ENCODE measurements at regions not wholly inside any gene's neighbourhood (a gene's known extent, or its start where the extent isn't known, plus 50 kb on each side); places are given as distances from the start of the nearest gene placed in this dataset.

DNA sequence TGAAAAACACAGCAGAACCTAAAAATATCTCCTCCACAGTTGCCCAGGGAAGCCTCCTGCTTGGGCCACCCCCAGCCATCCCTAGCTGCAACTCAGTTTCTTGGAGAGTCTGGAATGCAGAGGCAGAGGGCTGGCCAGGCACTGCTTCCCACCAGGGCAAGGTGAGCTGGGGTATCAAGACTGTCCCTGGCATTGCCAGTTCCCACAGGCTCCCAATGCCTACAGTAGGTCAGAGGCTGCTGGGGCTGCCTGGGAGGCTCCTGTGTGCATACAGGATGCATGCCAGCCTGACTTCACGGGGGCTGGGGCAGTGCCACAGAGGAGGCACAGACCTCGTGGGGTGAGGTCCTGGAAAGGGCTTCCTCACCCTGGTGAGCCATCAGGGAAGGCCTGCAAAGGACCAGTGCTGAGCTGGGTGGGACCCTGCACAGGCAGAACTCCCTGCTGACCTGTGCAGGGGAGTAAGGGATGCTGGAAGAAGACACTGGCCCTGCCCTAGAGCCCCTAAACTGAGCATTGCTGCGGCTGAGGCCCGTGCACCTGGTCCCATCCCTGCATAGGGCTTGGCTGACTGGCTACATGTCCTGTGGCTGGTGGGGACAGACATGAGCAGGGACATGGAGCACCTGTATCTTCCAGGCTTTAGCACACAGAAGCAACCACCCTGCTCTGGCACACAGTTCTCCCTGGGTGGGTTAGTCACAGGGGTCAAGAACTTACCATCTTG lies 121.9 kb upstream of the RET start:
- TF ChIP-seq, protein P1, sequence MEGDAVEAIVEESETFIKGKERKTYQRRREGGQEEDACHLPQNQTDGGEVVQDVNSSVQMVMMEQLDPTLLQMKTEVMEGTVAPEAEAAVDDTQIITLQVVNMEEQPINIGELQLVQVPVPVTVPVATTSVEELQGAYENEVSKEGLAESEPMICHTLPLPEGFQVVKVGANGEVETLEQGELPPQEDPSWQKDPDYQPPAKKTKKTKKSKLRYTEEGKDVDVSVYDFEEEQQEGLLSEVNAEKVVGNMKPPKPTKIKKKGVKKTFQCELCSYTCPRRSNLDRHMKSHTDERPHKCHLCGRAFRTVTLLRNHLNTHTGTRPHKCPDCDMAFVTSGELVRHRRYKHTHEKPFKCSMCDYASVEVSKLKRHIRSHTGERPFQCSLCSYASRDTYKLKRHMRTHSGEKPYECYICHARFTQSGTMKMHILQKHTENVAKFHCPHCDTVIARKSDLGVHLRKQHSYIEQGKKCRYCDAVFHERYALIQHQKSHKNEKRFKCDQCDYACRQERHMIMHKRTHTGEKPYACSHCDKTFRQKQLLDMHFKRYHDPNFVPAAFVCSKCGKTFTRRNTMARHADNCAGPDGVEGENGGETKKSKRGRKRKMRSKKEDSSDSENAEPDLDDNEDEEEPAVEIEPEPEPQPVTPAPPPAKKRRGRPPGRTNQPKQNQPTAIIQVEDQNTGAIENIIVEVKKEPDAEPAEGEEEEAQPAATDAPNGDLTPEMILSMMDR (IDR thresholded peaks at IDR 0.05; ENCODE audit: low read depth, low read length, missing control alignments): no peak
- DNase-seq (ENCODE audit: extremely low read depth, low read depth): no peak
- no peak overlapping the region for H3K4me3 ChIP-seq (replicated peaks; ENCODE audit: low read depth, low read length)

DNA sequence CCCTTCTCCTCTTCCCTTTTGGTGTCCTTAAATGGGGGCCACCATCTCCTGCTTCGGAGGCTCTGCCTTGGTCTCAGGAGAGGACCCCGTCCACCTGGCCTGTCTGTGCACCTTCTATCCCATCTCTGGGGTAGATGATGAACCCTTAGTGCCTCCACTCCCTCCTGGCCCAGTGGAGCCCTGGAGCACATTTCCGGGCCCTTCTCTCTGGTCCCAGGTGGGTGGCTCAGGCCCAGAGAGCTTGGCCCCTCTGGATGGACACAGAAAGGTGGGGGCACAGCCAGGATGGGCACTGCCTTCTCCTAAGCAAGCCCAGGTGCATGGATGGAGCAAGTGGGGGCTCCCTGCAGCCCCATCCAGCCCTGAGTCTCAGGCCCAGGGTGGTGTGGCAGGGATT lies 121.4 kb upstream of the RET start:
- no peak overlapping the region for H3K4me3 ChIP-seq (replicated peaks; ENCODE audit: low read depth, low read length)
- TF ChIP-seq, protein P1 (IDR thresholded peaks at IDR 0.05; ENCODE audit: low read depth, low read length, missing control alignments): no peak
- no peak for DNase-seq (ENCODE audit: extremely low read depth, low read depth)

DNA sequence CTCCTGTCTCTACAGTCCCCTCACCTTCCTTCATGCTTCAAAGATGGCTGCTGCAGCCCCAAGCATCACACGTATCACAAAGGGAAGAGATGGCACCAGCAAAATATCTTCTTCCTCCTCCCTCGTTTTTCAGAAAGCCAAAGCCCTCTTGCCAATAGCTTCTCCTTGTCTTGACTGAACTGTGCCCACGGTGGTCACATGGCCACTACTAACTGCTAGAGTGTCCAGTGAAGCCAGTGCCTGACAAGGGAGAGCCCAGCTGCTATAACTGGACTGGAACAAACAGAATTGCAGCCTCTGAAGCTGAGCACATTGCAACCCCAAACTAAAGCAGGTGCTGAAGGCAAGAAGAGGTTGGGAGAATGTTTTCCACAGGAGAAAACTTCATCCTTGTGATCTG lies 120.8 kb upstream of the RET start:
- no peak for DNase-seq (ENCODE audit: extremely low read depth, low read depth)
- H3K4me3 ChIP-seq (replicated peaks; ENCODE audit: low read depth, low read length): no peak overlapping the region
- TF ChIP-seq, protein P1 (IDR thresholded peaks at IDR 0.05; ENCODE audit: low read depth, low read length, missing control alignments): no peak

DNA sequence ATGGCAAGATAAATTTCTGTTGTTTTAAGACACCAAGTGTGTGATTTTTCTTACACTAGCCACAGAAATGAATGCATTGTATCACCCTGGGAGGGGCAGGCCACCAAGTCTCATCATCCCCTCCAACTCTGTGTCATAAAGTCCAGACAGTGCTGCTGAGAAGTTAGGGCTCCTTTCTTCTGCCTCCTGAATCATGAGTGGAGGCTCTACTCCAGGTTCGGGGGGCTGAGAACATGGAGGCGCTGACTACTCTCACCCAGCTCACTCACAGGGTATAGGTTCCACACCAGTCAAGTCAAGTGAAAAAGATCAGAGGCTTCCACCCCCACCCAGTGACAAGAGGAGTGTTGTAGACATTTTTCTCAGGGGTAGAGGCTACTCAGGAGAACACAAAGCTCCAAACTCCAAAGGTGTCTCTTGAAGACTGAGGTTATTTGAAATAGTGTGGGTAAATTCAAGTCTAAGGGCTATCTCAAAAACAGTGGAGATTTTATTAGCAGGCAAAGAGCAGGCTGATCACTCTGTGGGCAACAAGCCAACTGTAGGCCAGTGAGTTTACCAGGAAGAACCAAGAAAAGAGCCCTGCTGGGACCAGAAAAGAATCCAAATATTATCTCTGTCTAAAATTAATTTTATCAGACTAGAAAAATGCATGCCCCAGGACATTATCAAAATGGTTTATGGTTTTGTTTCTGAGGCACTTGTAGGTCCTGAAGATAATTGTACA lies 118.6 kb upstream of the RET start:
- DNase-seq (ENCODE audit: extremely low read depth, low read depth): no peak
- H3K4me3 ChIP-seq (replicated peaks; ENCODE audit: low read depth, low read length): no peak overlapping the region
- TF ChIP-seq, protein P1 (IDR thresholded peaks at IDR 0.05; ENCODE audit: low read depth, low read length, missing control alignments): no peak

DNA sequence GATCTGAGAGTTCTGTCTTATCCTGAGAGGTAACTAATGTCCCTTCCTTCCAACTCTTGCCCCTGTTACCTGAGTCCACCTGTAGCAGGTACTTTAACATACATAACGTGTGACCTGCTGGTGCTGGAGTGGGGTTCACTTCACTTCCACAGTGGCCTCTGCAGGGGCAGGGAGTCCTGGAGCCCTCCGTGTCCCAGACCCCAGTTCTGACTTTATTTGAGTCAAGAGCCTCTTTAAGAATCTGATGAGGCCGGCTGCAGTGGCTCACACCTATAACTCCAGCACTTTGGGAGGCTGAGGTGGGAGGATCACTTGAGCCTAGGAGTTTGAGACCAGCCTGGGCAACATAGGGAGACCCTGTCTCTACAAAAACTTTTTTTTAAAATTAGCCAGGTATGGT lies 117.0 kb upstream of the RET start:
- H3K4me3 ChIP-seq (replicated peaks; ENCODE audit: low read depth, low read length): no peak overlapping the region
- DNase-seq (ENCODE audit: extremely low read depth, low read depth): no peak
- TF ChIP-seq, protein P1 (IDR thresholded peaks at IDR 0.05; ENCODE audit: low read depth, low read length, missing control alignments): no peak

DNA sequence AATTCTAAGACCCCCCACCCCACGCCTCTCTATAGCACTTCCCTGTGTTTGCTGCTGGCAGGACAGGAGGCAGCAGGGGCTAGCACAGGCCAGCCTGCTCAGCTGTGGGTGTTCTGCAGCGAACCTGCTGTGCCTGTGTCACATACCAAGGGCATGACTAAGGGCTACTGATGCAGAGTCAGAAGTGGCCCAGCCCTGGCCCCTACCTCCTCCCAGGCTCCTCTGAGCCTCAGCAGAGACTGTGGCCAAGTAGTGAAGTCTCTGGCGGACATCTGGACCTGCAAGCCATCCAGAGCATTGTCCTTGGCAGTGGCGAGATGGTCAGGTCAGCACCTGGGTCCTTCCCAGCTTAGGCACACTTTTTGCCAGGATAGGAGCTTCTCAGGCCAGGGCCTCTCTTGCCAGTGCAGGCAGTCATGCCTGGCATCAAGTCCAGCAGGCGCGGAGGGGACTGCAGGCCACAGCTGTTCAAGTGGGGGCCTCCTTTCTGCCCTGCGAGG lies 116.3 kb upstream of the RET start:
- DNase-seq (ENCODE audit: extremely low read depth, low read depth): peak; percentile 14
- H3K4me3 ChIP-seq (replicated peaks; ENCODE audit: low read depth, low read length): no peak overlapping the region
- TF ChIP-seq, protein P1 (IDR thresholded peaks at IDR 0.05; ENCODE audit: low read depth, low read length, missing control alignments): no peak

All from HFF-Myc (cell line).